Bronchial epithelial cell (primary cell): ENCODE measurements at regions not wholly inside any gene's neighbourhood (a gene's known extent, or its start where the extent isn't known, plus 50 kb on each side); places are given as distances from the start of the nearest gene placed in this dataset.

Experiments used
- DNase-seq: peaks from one replicate; pipeline ENCODE4 v3.0.0-alpha.2; 2010; ENCODE audit warnings: low read depth
- FAIRE-seq: peaks from 2 replicates; lab custom pipeline; 2011; peaks lifted over from hg19 to GRCh38; lab: Jason Lieb, UNC
- H3K27me3 ChIP-seq: 2 replicates; pipeline ENCODE4 v1.5.1; 2011; ENCODE audit warnings: low read length; ENCODE audit not compliant: control insufficient read depth, insufficient read depth
- H3K36me3 ChIP-seq: 2 replicates; pipeline ENCODE4 v1.5.1; 2011; ENCODE audit warnings: low read length; ENCODE audit not compliant: control insufficient read depth, insufficient read depth
- H3K4me3 ChIP-seq: 2 replicates; pipeline ENCODE4 v1.5.1; 2011; ENCODE audit warnings: mild to moderate bottlenecking, low read depth, low read length, control low read depth
- CTCF ChIP-seq: IDR thresholded peaks from 2 replicates; pipeline ENCODE4 v1.5.1; 2011; ENCODE audit warnings: mild to moderate bottlenecking, moderate library complexity, low read length, control low read depth, inconsistent platforms; ENCODE audit not compliant: insufficient read depth, severe bottlenecking

GRCh38 chr1:226816576-226816975 is 53.8 kb upstream of the PSEN2 start:
- FAIRE-seq, result no peak
- no peak for TF ChIP-seq CTCF
- H3K27me3 ChIP-seq, result no peaks in the 10 kb centered on the region
- H3K36me3 ChIP-seq, result no peaks in the 10 kb centered on the region
- H3K4me3 ChIP-seq, result no peak overlapping the region
- peak; percentile 39 for DNase-seq

GRCh38 chr1:226814751-226815537 is 55.5 kb upstream of the PSEN2 start:
- peak; percentile 93 for DNase-seq
- no peak for TF ChIP-seq CTCF
- no peaks in the 10 kb centered on the region for H3K36me3 ChIP-seq
- no peak overlapping the region for H3K4me3 ChIP-seq
- FAIRE-seq, result peak; percentile 86
- no peaks in the 10 kb centered on the region for H3K27me3 ChIP-seq

GRCh38 chr1:226813671-226814591 is 56.5 kb upstream of the PSEN2 start:
- no peak for TF ChIP-seq CTCF
- H3K36me3 ChIP-seq, result no peaks in the 10 kb centered on the region
- no peak overlapping the region for H3K4me3 ChIP-seq
- H3K27me3 ChIP-seq, result no peaks in the 10 kb centered on the region
- no peak for FAIRE-seq
- DNase-seq, result no peak

GRCh38 chr1:226810681-226811080 is 59.7 kb upstream of the PSEN2 start:
- DNase-seq, result no peak
- Histone ChIP-seq H3K27me3 (no peaks in the 10 kb centered on the region), H3K4me3 (no peak overlapping the region), H3K36me3 (no peaks in the 10 kb centered on the region)
- no peak for TF ChIP-seq CTCF
- no peak for FAIRE-seq

GRCh38 chr1:226809785-226810571 is 60.4 kb upstream of the PSEN2 start:
- DNase-seq, result no peak
- no peak for FAIRE-seq
- TF ChIP-seq CTCF, result no peak

More at GRCh38 chr1:226809785-226810571, 60.4 kb upstream of the PSEN2 start:
- H3K4me3 ChIP-seq, result no peak overlapping the region
- H3K27me3 ChIP-seq, result no peaks in the 10 kb centered on the region
- H3K36me3 ChIP-seq, result no peaks in the 10 kb centered on the region
